ENCODE measurements at regions not wholly inside any gene's neighbourhood (a gene's known extent, or its start where the extent isn't known, plus 50 kb on each side); places are given as distances from the start of the nearest gene placed in this dataset.
A peak's percentile ranks its signal among the peaks of the same experiment; 100 is the strongest.

DNA sequence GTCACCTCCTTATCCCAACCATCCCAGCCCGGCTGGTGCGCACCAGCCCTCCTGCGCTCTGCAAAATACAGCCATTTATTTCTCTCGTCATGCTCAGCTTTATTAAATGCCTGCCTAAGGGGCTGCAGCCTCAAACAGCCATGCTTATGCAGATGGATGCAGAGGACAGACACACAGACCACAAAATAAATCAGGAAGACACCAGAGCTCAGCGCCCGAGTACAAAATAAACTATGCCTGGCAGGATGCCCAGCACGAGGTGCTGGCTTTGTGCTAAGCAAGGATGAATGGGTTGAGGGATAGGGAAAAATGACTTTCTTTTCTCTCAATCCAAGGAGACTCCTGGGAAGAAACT is 70.5 kb downstream of the RPUSD4 start:
- Histone ChIP-seq H3K4me2 (ENCODE audit: insufficient read depth, low read length) (no peak overlapping the region), H3K4me3 (replicated peaks in 1 of 3; ENCODE audit: insufficient read depth in 1 of 3, low read depth in 1 of 3, low read length in 3 of 3) (no peak overlapping the region), H4K20me1 (replicated peaks; ENCODE audit: control insufficient read depth, extremely low read depth, insufficient read depth, low read length) (no peaks in the 10 kb centered on the region), H3K9me3 (replicated peaks; ENCODE audit: control insufficient read depth, insufficient read depth, low read length) (no peaks in the 10 kb centered on the region), H3K36me3 (ENCODE audit: control insufficient read depth in 2 of 2, extremely low read depth in 1 of 2, insufficient read depth in 2 of 2, low read length in 2 of 2) (no peaks in the 10 kb centered on the region), H3K9me1 (replicated peaks; ENCODE audit: control insufficient read depth, extremely low read depth, insufficient read depth, low read length) (no peaks in the 10 kb centered on the region), H3K79me2 (ENCODE audit: control insufficient read depth, insufficient read depth, low read length) (no peaks in the 10 kb centered on the region), H3K27me3 (ENCODE audit: control insufficient read depth in 2 of 2, insufficient read depth in 2 of 2, low read length in 2 of 2) (peaks cover 2 to 4% of the 10 kb centered on the region in 2 experiments), H3K4me1 (ENCODE audit: control insufficient read depth, extremely low read depth, insufficient read depth, low read length) (no peaks in the 10 kb centered on the region), H3K9ac (replicated peaks; ENCODE audit: extremely low read depth, insufficient read depth, low read length) (no peak overlapping the region), H3K27ac (ENCODE audit: insufficient read depth, low read depth, low read length) (no peak overlapping the region), H2AFZ (ENCODE audit: low read depth, low read length) (no peak overlapping the region)
- DNase-seq (ENCODE audit: low read depth, low spot score) (peak; percentile 35), FAIRE-seq (peak; percentile 42)
- intact Hi-C loops (cut with micrococcal nuclease) (no loop called here), dilution Hi-C loops (cut with MboI; ENCODE audit: extremely low pct_ligation_motif_present, low sequenced_read_pairs) (no loop called here)
- ChIA-PET POLR2A (no interaction called here), CTCF (interaction anchor here (1.1 to 1.8 kb wide), 2 partner anchors 53 to 198 kb away, joined by 4 read pairs; no protein-coding TSS in a partner anchor)
- TF ChIP-seq FOS (IDR thresholded peaks at IDR 0.05; ENCODE audit: borderline replicate concordance, insufficient read depth, low read length) (no peak), MYC (IDR thresholded peaks at IDR 0.05; ENCODE audit: low read depth, low read length) (no peak), POLR2AphosphoS5 (IDR thresholded peaks at IDR 0.05; ENCODE audit: insufficient read depth, low read depth, low read length) (no peak), GATA2 (IDR thresholded peaks at IDR 0.05; ENCODE audit: insufficient read depth, insufficient read length, low read depth, low read length) (no peak), EZH2 (IDR thresholded peaks at IDR 0.05; ENCODE audit: borderline replicate concordance, low read depth, low read length, severe bottlenecking) (no peak), JUN (IDR thresholded peaks at IDR 0.05; ENCODE audit: borderline replicate concordance, insufficient read depth, insufficient read length, low read depth) (no peak), POLR2A (IDR thresholded peaks at IDR 0.05; ENCODE audit: low read depth, low read length) (no peak)
- TF ChIP-seq, protein P1, sequence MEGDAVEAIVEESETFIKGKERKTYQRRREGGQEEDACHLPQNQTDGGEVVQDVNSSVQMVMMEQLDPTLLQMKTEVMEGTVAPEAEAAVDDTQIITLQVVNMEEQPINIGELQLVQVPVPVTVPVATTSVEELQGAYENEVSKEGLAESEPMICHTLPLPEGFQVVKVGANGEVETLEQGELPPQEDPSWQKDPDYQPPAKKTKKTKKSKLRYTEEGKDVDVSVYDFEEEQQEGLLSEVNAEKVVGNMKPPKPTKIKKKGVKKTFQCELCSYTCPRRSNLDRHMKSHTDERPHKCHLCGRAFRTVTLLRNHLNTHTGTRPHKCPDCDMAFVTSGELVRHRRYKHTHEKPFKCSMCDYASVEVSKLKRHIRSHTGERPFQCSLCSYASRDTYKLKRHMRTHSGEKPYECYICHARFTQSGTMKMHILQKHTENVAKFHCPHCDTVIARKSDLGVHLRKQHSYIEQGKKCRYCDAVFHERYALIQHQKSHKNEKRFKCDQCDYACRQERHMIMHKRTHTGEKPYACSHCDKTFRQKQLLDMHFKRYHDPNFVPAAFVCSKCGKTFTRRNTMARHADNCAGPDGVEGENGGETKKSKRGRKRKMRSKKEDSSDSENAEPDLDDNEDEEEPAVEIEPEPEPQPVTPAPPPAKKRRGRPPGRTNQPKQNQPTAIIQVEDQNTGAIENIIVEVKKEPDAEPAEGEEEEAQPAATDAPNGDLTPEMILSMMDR (IDR thresholded peaks at IDR 0.05; ENCODE audit: extremely low read depth in 1 of 2, insufficient read depth in 1 of 2, low read depth in 1 of 2, low read length in 2 of 2), result no peak
- no TSS peak for BruUV-seq (replicated peaks)
